H1 (cell line): ENCODE measurements at regions not wholly inside any gene's neighbourhood (a gene's known extent, or its start where the extent isn't known, plus 50 kb on each side); places are given as distances from the start of the nearest gene placed in this dataset.

Source experiments
- CTCF ChIA-PET: fragments of 300-600 bp; sonication (Branson Sonifier 250); formaldehyde crosslinking; loops from one replicate; lab custom pipeline; 2021; ENCODE audit not compliant: partially characterized antibody; lab: Charles Lee
- POLR2A ChIA-PET: fragments of 300-600 bp; sonication (Branson Sonifier 250); formaldehyde crosslinking; loops from one replicate; lab custom pipeline; 2021; ENCODE audit warnings: inconsistent platforms; ENCODE audit not compliant: partially characterized antibody; lab: Charles Lee
- DNase-seq, 2 experiments: peaks; one replicate each; pipeline versions ENCODE4 v3.0.0 to v3.0.0-alpha.2; 2010 to 2022; ENCODE audit warnings: low spot score in 2 of 2, low read depth in 1 of 2, mixed read lengths in 1 of 2
- FAIRE-seq: peaks from 2 replicates; lab custom pipeline; 2011; peaks lifted over from hg19 to GRCh38; lab: Jason Lieb, UNC
- H2AFZ ChIP-seq: 2 replicates; pipeline ENCODE4 v1.8.1; 2012; ENCODE audit warnings: low read length, inconsistent platforms
- H2AK5ac ChIP-seq: 2 replicates; pipeline ENCODE4 v1.6.1; 2013; ENCODE audit warnings: low read depth, low read length
- H2BK120ac ChIP-seq: replicated peaks from 2 replicates; pipeline ENCODE3; 2013; ENCODE audit warnings: low read depth, low read length, inconsistent platforms
- H2BK12ac ChIP-seq: 2 replicates; pipeline ENCODE4 v1.6.1; 2013; ENCODE audit warnings: low read depth, low read length
- H2BK15ac ChIP-seq: 2 replicates; pipeline ENCODE4 v1.6.1; 2013; ENCODE audit warnings: low read length
- H2BK20ac ChIP-seq: 2 replicates; pipeline ENCODE4 v1.6.1; 2013; ENCODE audit warnings: low read length
- H2BK5ac ChIP-seq: 2 replicates; pipeline ENCODE4 v1.6.1; 2013; ENCODE audit warnings: low read depth, low read length
- H3K14ac ChIP-seq: 2 replicates; pipeline ENCODE4 v1.6.1; 2013; ENCODE audit warnings: inconsistent platforms; ENCODE audit not compliant: insufficient read length
- H3K18ac ChIP-seq: 2 replicates; pipeline ENCODE4 v1.6.1; 2013; ENCODE audit warnings: low read length; ENCODE audit errors: extremely low read depth
- H3K23ac ChIP-seq: 2 replicates; pipeline ENCODE4 v1.6.1; 2013; ENCODE audit warnings: inconsistent platforms; ENCODE audit not compliant: insufficient read length
- H3K23me2 ChIP-seq: 2 replicates; pipeline ENCODE4 v1.6.1; 2013; ENCODE audit warnings: low read depth, low read length
- H3K27ac ChIP-seq: 2 replicates; pipeline ENCODE4 v1.6.1; 2011; ENCODE audit warnings: low read depth, low read length, inconsistent platforms
- H3K27me3 ChIP-seq, 4 experiments: replicated peaks in 1 of 4; 1 replicate in 1 of 4; 2 replicates in 3 of 4; pipeline versions ENCODE4 v1.6.1 to v1.8.1; 2011 to 2013; ENCODE audit warnings: low read length in 3 of 4, mild to moderate bottlenecking in 3 of 4, inconsistent platforms in 2 of 4, mixed read lengths in 2 of 4, moderate library complexity in 1 of 4; ENCODE audit not compliant: control insufficient read depth in 3 of 4, insufficient read depth in 3 of 4; ENCODE audit errors: extremely low read depth in 1 of 4
- H3K36me3 ChIP-seq, 4 experiments: 2 replicates each; pipeline versions ENCODE4 v1.6.1 to v1.8.1; 2011 to 2013; ENCODE audit warnings: mild to moderate bottlenecking in 4 of 4, low read length in 3 of 4, moderate library complexity in 2 of 4, control low read depth in 1 of 4, inconsistent platforms in 1 of 4; ENCODE audit not compliant: insufficient read depth in 4 of 4, control insufficient read depth in 2 of 4
- H3K4ac ChIP-seq: replicated peaks from 2 replicates; pipeline ENCODE3; 2013; ENCODE audit warnings: low read length, low read depth, mixed read lengths, inconsistent platforms; ENCODE audit not compliant: insufficient read length
- H3K4me1 ChIP-seq, 4 experiments: replicated peaks in 1 of 4; 1 replicate in 1 of 4; 2 replicates in 3 of 4; pipeline versions ENCODE4 v1.6.1 to v1.8.1; 2011 to 2013; ENCODE audit warnings: low read length in 3 of 4, inconsistent platforms in 2 of 4, mixed read lengths in 1 of 4; ENCODE audit not compliant: insufficient read depth in 4 of 4, control insufficient read depth in 3 of 4
- H3K4me2 ChIP-seq, 2 experiments: 2 replicates each; pipeline versions ENCODE4 v1.6.1 to v1.8.1; 2011 to 2013; ENCODE audit warnings: low read depth in 2 of 2, low read length in 2 of 2, control low read depth in 1 of 2, inconsistent platforms in 1 of 2, mild to moderate bottlenecking in 1 of 2; ENCODE audit not compliant: insufficient read depth in 1 of 2
- H3K4me3 ChIP-seq, 4 experiments: fragments of 200-600, 300-600 bp in 1 of 4; sonication (generic), shearing (Covaris generic), sonication (Bioruptor Twin) in 1 of 4; 2 replicates each; pipeline versions ENCODE4 v1.5.1 to v1.8.1; 2011 to 2016; ENCODE audit warnings: low read length in 4 of 4, low read depth in 3 of 4, control low read depth in 2 of 4, inconsistent platforms in 2 of 4, mild to moderate bottlenecking in 2 of 4, mixed read lengths in 1 of 4, moderate library complexity in 1 of 4; ENCODE audit not compliant: insufficient read depth in 2 of 4; ENCODE audit errors: extremely low read depth in 1 of 4
- H3K56ac ChIP-seq: replicated peaks from 2 replicates; pipeline ENCODE3; 2013; ENCODE audit warnings: low read depth, mild to moderate bottlenecking, mixed read lengths, low read length, inconsistent platforms; ENCODE audit not compliant: insufficient read length
- H3K79me1 ChIP-seq: 2 replicates; pipeline ENCODE4 v1.6.1; 2013; ENCODE audit warnings: low read depth, low read length, control low read depth
- H3K79me2 ChIP-seq, 2 experiments: 2 replicates each; pipeline versions ENCODE4 v1.6.1 to v1.8.1; 2012 to 2013; ENCODE audit warnings: low read length in 2 of 2, mild to moderate bottlenecking in 2 of 2, inconsistent platforms in 1 of 2; ENCODE audit not compliant: insufficient read depth in 2 of 2, control insufficient read depth in 1 of 2
- H3K9ac ChIP-seq, 4 experiments: replicated peaks in 1 of 4; 1 replicate in 1 of 4; 2 replicates in 3 of 4; pipeline versions ENCODE4 v1.6.1 to v1.8.1; 2011 to 2013; ENCODE audit warnings: low read depth in 3 of 4, low read length in 3 of 4, control low read depth in 2 of 4, mild to moderate bottlenecking in 2 of 4, moderate library complexity in 2 of 4, inconsistent platforms in 1 of 4; ENCODE audit errors: extremely low read depth in 1 of 4
- H3K9me3 ChIP-seq, 2 experiments: 2 replicates each; pipeline versions ENCODE4 v1.6.1 to v1.8.1; 2012 to 2013; ENCODE audit warnings: mild to moderate bottlenecking in 2 of 2, moderate library complexity in 2 of 2, control low read depth in 1 of 2, inconsistent platforms in 1 of 2, low read depth in 1 of 2, low read length in 1 of 2, mixed read lengths in 1 of 2; ENCODE audit not compliant: insufficient read depth in 2 of 2
- H4K20me1 ChIP-seq, 2 experiments: replicated peaks in 1 of 2; 2 replicates each; pipeline versions ENCODE3 to v1.8.1; 2011 to 2013; ENCODE audit warnings: inconsistent platforms in 2 of 2, low read length in 2 of 2, mild to moderate bottlenecking in 1 of 2; ENCODE audit not compliant: insufficient read depth in 2 of 2, control insufficient read depth in 1 of 2
- H4K5ac ChIP-seq: 2 replicates; pipeline ENCODE4 v1.6.1; 2013; ENCODE audit warnings: low read length, low read depth, mixed read lengths, inconsistent platforms; ENCODE audit not compliant: insufficient read length
- H4K8ac ChIP-seq: 2 replicates; pipeline ENCODE4 v1.8.0; 2013; ENCODE audit warnings: mild to moderate bottlenecking, moderate library complexity, low read length, inconsistent platforms; ENCODE audit not compliant: insufficient read depth; ENCODE audit errors: extremely low read depth
- H4K91ac ChIP-seq: replicated peaks from 2 replicates; pipeline ENCODE3; 2013; ENCODE audit warnings: low read length, mixed read lengths, inconsistent platforms; ENCODE audit not compliant: insufficient read length
- ATF3 ChIP-seq: IDR thresholded peaks from 2 replicates; pipeline ENCODE4 v1.6.1; 2011; ENCODE audit warnings: low read depth, mild to moderate bottlenecking, low read length; ENCODE audit not compliant: insufficient read depth
- CHD1 ChIP-seq: IDR thresholded peaks from 2 replicates; pipeline ENCODE4 v1.6.1; 2012; ENCODE audit warnings: low read depth, low read length, improper control_type of control experiment
- CTBP2 ChIP-seq: IDR thresholded peaks from 2 replicates; pipeline ENCODE4 v1.7.0; 2011; ENCODE audit warnings: borderline replicate concordance, mild to moderate bottlenecking, moderate library complexity, mixed read lengths, low read length; ENCODE audit not compliant: insufficient read depth, insufficient read length
- EZH2 ChIP-seq: fragments of 200-600 bp; sonication (generic); IDR thresholded peaks from 2 replicates; pipeline ENCODE4 v1.7.1; 2012; ENCODE audit warnings: low read depth, mild to moderate bottlenecking, moderate library complexity, low read length, inconsistent platforms; ENCODE audit not compliant: severe bottlenecking
- FOSL1 ChIP-seq: IDR thresholded peaks from 2 replicates; pipeline ENCODE4 v1.6.1; 2011; ENCODE audit warnings: mild to moderate bottlenecking, low read depth, low read length, moderate library complexity; ENCODE audit not compliant: insufficient read depth
- HDAC2 ChIP-seq, 2 experiments: fragments of 300-600 bp in 1 of 2; sonication (generic) in 1 of 2; IDR thresholded peaks; 2 replicates each; pipeline ENCODE4 v1.6.1; 2011 to 2012; ENCODE audit warnings: low read depth in 2 of 2, low read length in 2 of 2, mild to moderate bottlenecking in 2 of 2, moderate library complexity in 2 of 2, borderline replicate concordance in 1 of 2, inconsistent platforms in 1 of 2
- HDAC6 ChIP-seq: IDR thresholded peaks from one replicate; pipeline ENCODE4 v1.7.1; 2012; ENCODE audit warnings: low read depth, mild to moderate bottlenecking, inconsistent platforms, low read length, moderate library complexity
- PHF8 ChIP-seq: fragments of 200-600 bp; sonication (generic); conservative IDR thresholded peaks from 2 replicates; pipeline ENCODE4 v1.7.1; 2012; ENCODE audit warnings: low read depth, mild to moderate bottlenecking, inconsistent platforms, low read length, moderate library complexity
- SIRT6 ChIP-seq: IDR thresholded peaks from one replicate; pipeline ENCODE4 v1.7.1; 2012; ENCODE audit warnings: low read length, inconsistent platforms
- SP1 ChIP-seq: IDR thresholded peaks from 2 replicates; pipeline ENCODE4 v1.6.1; 2011; ENCODE audit warnings: low read depth, low read length
- SRF ChIP-seq: IDR thresholded peaks from 2 replicates; pipeline ENCODE4 v1.6.1; 2011; ENCODE audit warnings: mild to moderate bottlenecking, low read depth, low read length, moderate library complexity
- TAF7 ChIP-seq: optimal IDR thresholded peaks from 2 replicates; pipeline ENCODE3; 2011; ENCODE audit warnings: low read depth, mild to moderate bottlenecking, inconsistent platforms, low read length, moderate library complexity, borderline replicate concordance
- TBP ChIP-seq: IDR thresholded peaks from 2 replicates; pipeline ENCODE4 v1.6.1; 2011; ENCODE audit warnings: low read depth, low read length, improper control_type of control experiment
- TCF12 ChIP-seq: IDR thresholded peaks from 2 replicates; pipeline ENCODE4 v1.6.1; 2011; ENCODE audit warnings: low read depth, mild to moderate bottlenecking, low read length
- ZNF274 ChIP-seq: IDR thresholded peaks from 2 replicates; pipeline ENCODE4 v1.7.0; 2012; ENCODE audit warnings: low read length, borderline replicate concordance; ENCODE audit errors: extremely low read depth
- WGBS, 2 experiments: shearing (Covaris generic) in 1 of 2; methylation state at CpG; one replicate each; pipeline versions ENCODE4 v1.1.6 to v1.1.7; 2013 to 2015; ENCODE audit warnings: low lambda C conversion rate in 2 of 2, mixed read lengths in 2 of 2, inconsistent platforms in 1 of 2, low coverage in 1 of 2, missing lambda C conversion rate in 1 of 2; ENCODE audit not compliant: insufficient replicate concordance in 2 of 2, insufficient coverage in 1 of 2, insufficient read length in 1 of 2; ENCODE audit errors: extremely low coverage in 1 of 2, missing lambda C conversion rate in 1 of 2; 5-methylcytosine and 5-hydroxymethylcytosine counted together

GRCh38 chr6:105667056-105667455 is 264.2 kb upstream of the PREP start:
- Histone ChIP-seq H3K9me3 (no peaks in the 10 kb centered on the region), H2BK15ac (no peak overlapping the region), H2BK120ac (no peak overlapping the region), H4K5ac (no peak overlapping the region), H3K79me1 (no peaks in the 10 kb centered on the region), H3K4ac (no peak overlapping the region), H3K4me1 (no peaks in the 10 kb centered on the region), H2BK5ac (no peak overlapping the region), H3K23me2 (no peaks in the 10 kb centered on the region), H3K27ac (no peak overlapping the region)
- POLR2A ChIA-PET: no interaction called here
- no peak for DNase-seq
- TF ChIP-seq SP1: no peak
- TF ChIP-seq TCF12: no peak
- no peak for TF ChIP-seq SRF
- no peak for TF ChIP-seq EZH2
- TF ChIP-seq TBP: no peak
- TF ChIP-seq SIRT6: no peak
- no peak for TF ChIP-seq HDAC2 (IDR thresholded peaks at IDR 0.05; ENCODE audit: borderline replicate concordance in 1 of 2, low read depth in 2 of 2, low read length in 2 of 2)
- no peak for TF ChIP-seq CHD1
- TF ChIP-seq ATF3: no peak
- no peak for TF ChIP-seq HDAC6
- no peak for TF ChIP-seq FOSL1
- TF ChIP-seq ZNF274: no peak
- no peak for TF ChIP-seq CTBP2
- TF ChIP-seq PHF8: no peak
- TF ChIP-seq TAF7: no peak
- TF ChIP-seq, all 59 proteins: peak for 0
- Histone ChIP-seq H2AK5ac (no peak overlapping the region), H2BK20ac (no peak overlapping the region), H3K4me2 (no peak overlapping the region), H3K56ac (no peak overlapping the region), H4K91ac (no peak overlapping the region), H4K8ac (no peak overlapping the region), H2AFZ (no peak overlapping the region), H3K14ac (no peak overlapping the region), H2BK12ac (no peak overlapping the region), H3K36me3 (no peaks in the 10 kb centered on the region), H3K27me3 (no peaks in the 10 kb centered on the region), H3K18ac (no peak overlapping the region), H3K9ac (no peak overlapping the region), H3K23ac (no peak overlapping the region), H3K4me3 (no peak overlapping the region), H3K79me2 (no peaks in the 10 kb centered on the region), H4K20me1 (no peaks in the 10 kb centered on the region)
- no peak for FAIRE-seq
- CTCF ChIA-PET: interaction anchor here (0.6 kb wide), 1 partner anchor 183 kb away, joined by 3 read pairs; no protein-coding TSS in a partner anchor
- WGBS, 2 experiments: 94% methylated on average over 12 of the region's 12 CpGs; no CpG with 5 or more reads in 1 of the 2 experiments
